Effector CD4-positive, alpha-beta T cell (primary cell): ENCODE measurements at regions not wholly inside any gene's neighbourhood (a gene's known extent, or its start where the extent isn't known, plus 50 kb on each side); places are given as distances from the start of the nearest gene placed in this dataset.
"Not testable (repeated sequence)": the region's sequence is repeated elsewhere in the genome, so short reads cannot be mapped to it uniquely, and the experiment has no call there.

ENCODE experiments used
- DNase-seq: peaks from one replicate; pipeline ENCODE4 v3.0.0-alpha.2; 2020

GRCh38 chr2:64923385-64923710 is 65.9 kb upstream of the SLC1A4 start:
- no peak for DNase-seq

GRCh38 chr2:64924170-64924934 is 64.8 kb upstream of the SLC1A4 start:
- no peak for DNase-seq

- not testable (repeated sequence) for DNase-seq
These were observed 63.1 kb upstream of the SLC1A4 start for GRCh38 chr2:64925930-64926722.

GRCh38 chr2:64928813-64929212 is 60.4 kb upstream of the SLC1A4 start:
- no peak for DNase-seq

GRCh38 chr2:64929333-64929732 is 59.9 kb upstream of the SLC1A4 start:
- no peak for DNase-seq

GRCh38 chr2:64930258-64930671 is 58.9 kb upstream of the SLC1A4 start:
- DNase-seq = no peak

- DNase-seq = no peak
These were observed 57.7 kb upstream of the SLC1A4 start for GRCh38 chr2:64931246-64932115.

GRCh38 chr2:64932116-64932370 is 57.2 kb upstream of the SLC1A4 start:
- DNase-seq = no peak

- no peak for DNase-seq
These were observed 56.6 kb upstream of the SLC1A4 start for GRCh38 chr2:64932371-64933216.

GRCh38 chr2:64934530-64934929 is 54.7 kb upstream of the SLC1A4 start:
- DNase-seq = no peak

- DNase-seq = no peak
These were observed 52.4 kb upstream of the SLC1A4 start for GRCh38 chr2:64936809-64937208.

GRCh38 chr2:64937314-64937686 is 51.9 kb upstream of the SLC1A4 start:
- not testable (repeated sequence) for DNase-seq

- no peak for DNase-seq
These were observed 51.3 kb upstream of the SLC1A4 start for GRCh38 chr2:64937687-64938491.

- no peak for DNase-seq
These were observed 50.5 kb upstream of the SLC1A4 start for GRCh38 chr2:64938607-64939285.

GRCh38 chr2:64939332-64939917 is 49.8 kb upstream of the SLC1A4 start:
- DNase-seq = no peak
